ENCODE measurements at regions not wholly inside any gene's neighbourhood (a gene's known extent, or its start where the extent isn't known, plus 50 kb on each side); places are given as distances from the start of the nearest gene placed in this dataset.

- TF ChIP-seq CTCF (IDR thresholded peaks at IDR 0.05), result no peak
- TF ChIP-seq POLR2A (IDR thresholded peaks at IDR 0.05), result no peak
Measured at GRCh38 chr5:175383350-175383749, 60.6 kb downstream of the DRD1 start.

All from esophagus squamous epithelium (tissue), 4 donors.